GM18520 (cell line): ENCODE measurements at regions not wholly inside any gene's neighbourhood (a gene's known extent, or its start where the extent isn't known, plus 50 kb on each side); places are given as distances from the start of the nearest gene placed in this dataset.

Experiments
- ATAC-seq: cut with Tn5 transposase; IDR thresholded peaks from one replicate; pipeline ENCODE4 v1.9.1; 2021; ENCODE audit not compliant: unreplicated experiment

- no peak for ATAC-seq
Observed at GRCh38 chr2:65710356-65710755, 278.0 kb upstream of the SPRED2 start.

GRCh38 chr2:65708086-65708485 is 275.7 kb upstream of the SPRED2 start:
- ATAC-seq, result no peak

- no peak for ATAC-seq
Observed at GRCh38 chr2:65706411-65706810, 274.0 kb upstream of the SPRED2 start.

GRCh38 chr2:65701191-65701590 is 268.8 kb upstream of the SPRED2 start:
- no peak for ATAC-seq

GRCh38 chr2:65700720-65701119 is 268.3 kb upstream of the SPRED2 start:
- ATAC-seq, result no peak

GRCh38 chr2:65700004-65700651 is 267.7 kb upstream of the SPRED2 start:
- ATAC-seq, result no peak

- ATAC-seq, result no peak
Observed at GRCh38 chr2:65691816-65692215, 259.4 kb upstream of the SPRED2 start.

- no peak for ATAC-seq
Observed at GRCh38 chr2:65688141-65688886, 255.9 kb upstream of the SPRED2 start.

GRCh38 chr2:65687614-65688013 is 255.2 kb upstream of the SPRED2 start:
- no peak for ATAC-seq

- no peak for ATAC-seq
Observed at GRCh38 chr2:65686928-65687521, 254.6 kb upstream of the SPRED2 start.

- no peak for ATAC-seq
Observed at GRCh38 chr2:65681503-65681902, 249.1 kb upstream of the SPRED2 start.

GRCh38 chr2:65678779-65679391 is 246.5 kb upstream of the SPRED2 start:
- ATAC-seq, result no peak

- no peak for ATAC-seq
Observed at GRCh38 chr2:65675350-65675749, 243.0 kb upstream of the SPRED2 start.

GRCh38 chr2:65671670-65672242 is 239.4 kb upstream of the SPRED2 start:
- no peak for ATAC-seq

GRCh38 chr2:65669574-65669973 is 237.2 kb upstream of the SPRED2 start:
- no peak for ATAC-seq

GRCh38 chr2:65668744-65669143 is 236.3 kb upstream of the SPRED2 start:
- ATAC-seq, result no peak

- ATAC-seq, result peak; percentile 98
Observed at GRCh38 chr2:65666156-65666725, 233.8 kb upstream of the SPRED2 start.

- no peak for ATAC-seq
Observed at GRCh38 chr2:65664931-65665330, 232.5 kb upstream of the SPRED2 start.

GRCh38 chr2:65663831-65664407 is 231.5 kb upstream of the SPRED2 start:
- no peak for ATAC-seq

GRCh38 chr2:65662654-65663432 is 230.4 kb upstream of the SPRED2 start:
- no peak for ATAC-seq
